ENCODE measurements at regions not wholly inside any gene's neighbourhood (a gene's known extent, or its start where the extent isn't known, plus 50 kb on each side); places are given as distances from the start of the nearest gene placed in this dataset.

DNA sequence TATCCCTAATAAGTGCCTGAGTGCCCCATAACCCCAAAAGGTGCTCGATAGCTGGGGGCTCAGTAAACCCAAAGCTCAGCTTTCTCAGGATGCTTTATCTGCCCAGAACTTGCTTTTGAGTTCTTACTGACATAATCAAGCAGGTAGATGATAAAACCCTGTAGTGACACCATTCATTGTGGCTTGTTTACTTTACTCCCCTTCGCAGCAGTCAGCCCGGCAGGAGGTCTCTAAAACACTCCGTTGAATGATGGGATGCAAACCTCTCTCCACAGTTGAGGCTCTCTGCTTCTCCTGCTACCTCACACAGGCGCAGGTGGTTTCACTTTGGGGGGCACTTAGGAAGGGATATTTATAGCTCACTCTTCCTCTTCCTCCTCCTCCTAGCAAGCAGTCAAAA lies 349.4 kb downstream of the HLX start:
- TF ChIP-seq, protein P1, sequence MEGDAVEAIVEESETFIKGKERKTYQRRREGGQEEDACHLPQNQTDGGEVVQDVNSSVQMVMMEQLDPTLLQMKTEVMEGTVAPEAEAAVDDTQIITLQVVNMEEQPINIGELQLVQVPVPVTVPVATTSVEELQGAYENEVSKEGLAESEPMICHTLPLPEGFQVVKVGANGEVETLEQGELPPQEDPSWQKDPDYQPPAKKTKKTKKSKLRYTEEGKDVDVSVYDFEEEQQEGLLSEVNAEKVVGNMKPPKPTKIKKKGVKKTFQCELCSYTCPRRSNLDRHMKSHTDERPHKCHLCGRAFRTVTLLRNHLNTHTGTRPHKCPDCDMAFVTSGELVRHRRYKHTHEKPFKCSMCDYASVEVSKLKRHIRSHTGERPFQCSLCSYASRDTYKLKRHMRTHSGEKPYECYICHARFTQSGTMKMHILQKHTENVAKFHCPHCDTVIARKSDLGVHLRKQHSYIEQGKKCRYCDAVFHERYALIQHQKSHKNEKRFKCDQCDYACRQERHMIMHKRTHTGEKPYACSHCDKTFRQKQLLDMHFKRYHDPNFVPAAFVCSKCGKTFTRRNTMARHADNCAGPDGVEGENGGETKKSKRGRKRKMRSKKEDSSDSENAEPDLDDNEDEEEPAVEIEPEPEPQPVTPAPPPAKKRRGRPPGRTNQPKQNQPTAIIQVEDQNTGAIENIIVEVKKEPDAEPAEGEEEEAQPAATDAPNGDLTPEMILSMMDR (IDR thresholded peaks at IDR 0.05), result no peak
- TF ChIP-seq ZFX (IDR thresholded peaks at IDR 0.05; ENCODE audit: borderline replicate concordance), result no peak
